ENCODE measurements at regions not wholly inside any gene's neighbourhood (a gene's known extent, or its start where the extent isn't known, plus 50 kb on each side); places are given as distances from the start of the nearest gene placed in this dataset.

DNA sequence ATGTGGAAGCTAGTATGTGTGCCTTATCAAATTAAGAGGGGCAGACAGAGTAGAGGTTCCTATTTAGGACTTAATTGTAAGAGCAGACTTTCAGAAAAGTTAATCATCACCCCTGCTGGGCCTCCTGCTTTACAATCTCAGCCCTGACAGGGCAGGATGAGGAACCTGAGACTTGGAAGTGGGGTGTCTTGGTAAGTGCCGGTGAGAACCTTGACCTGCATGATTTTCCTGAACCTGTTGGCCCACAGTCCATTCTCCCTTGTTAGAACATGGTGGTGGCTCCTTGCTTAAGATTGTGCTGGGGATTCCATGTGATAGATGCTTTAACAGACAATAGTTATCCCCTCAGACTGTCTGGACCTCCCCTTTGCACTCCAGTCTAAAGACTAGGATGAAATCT lies 141.7 kb upstream of the TMEM72 start:
- TF ChIP-seq CTCF (IDR thresholded peaks at IDR 0.05) (no peak), POLR2A (IDR thresholded peaks at IDR 0.05) (no peak)

Measured in body of pancreas (tissue), 4 donors.